Activated CD4-positive, alpha-beta T cell treated with anti-CD3 and anti-CD28 coated beads, Interleukin-2, amount 10 ng/mL, durations not matched to agents 24 days and 14 days (primary cell): ENCODE measurements at regions not wholly inside any gene's neighbourhood (a gene's known extent, or its start where the extent isn't known, plus 50 kb on each side); places are given as distances from the start of the nearest gene placed in this dataset.
A peak's percentile ranks its signal among the peaks of the same experiment; 100 is the strongest.

Experiments
- DNase-seq: peaks from one replicate; pipeline ENCODE4 v3.0.0; 2022
- H3K27ac Mint-ChIP-seq: one replicate; pipeline ENCODE4 v1.8.0; 2022; ENCODE audit warnings: mild to moderate bottlenecking, mixed read lengths
- H3K27me3 Mint-ChIP-seq: one replicate; pipeline ENCODE4 v1.8.0; 2022; ENCODE audit warnings: mixed read lengths
- H3K36me3 Mint-ChIP-seq: one replicate; pipeline ENCODE4 v1.8.0; 2022; ENCODE audit warnings: low read depth, mild to moderate bottlenecking, mixed read lengths
- H3K4me1 Mint-ChIP-seq: one replicate; pipeline ENCODE4 v1.8.0; 2021; ENCODE audit warnings: mixed read lengths
- H3K4me3 Mint-ChIP-seq: one replicate; pipeline ENCODE4 v1.8.0; 2022; ENCODE audit warnings: mild to moderate bottlenecking, moderate library complexity, mixed read lengths
- H3K9me3 Mint-ChIP-seq: one replicate; pipeline ENCODE4 v1.8.0; 2021; ENCODE audit warnings: mixed read lengths
- intact Hi-C: fragments of 100-400 bp; cut with micrococcal nuclease; formaldehyde crosslinking; loops from one replicate; pipeline ENCODE4 v1.15.1; 2023

- Mint-ChIP-seq H3K27me3 (peaks cover 5% of the 10 kb centered on the region), H3K4me1 (no peaks in the 10 kb centered on the region), H3K9me3 (no peaks in the 10 kb centered on the region), H3K4me3 (no peak overlapping the region), H3K27ac (no peak overlapping the region), H3K36me3 (no peaks in the 10 kb centered on the region)
- intact Hi-C loops = no loop called here
- DNase-seq = no peak
These were observed 155.4 kb downstream of the TMX1 start for GRCh38 chr14:51395361-51395849.

GRCh38 chr14:51396222-51396815, 156.3 kb downstream of the TMX1 start:
- intact Hi-C loops = no loop called here
- Mint-ChIP-seq H3K4me3 (no peak overlapping the region), H3K27ac (no peak overlapping the region), H3K36me3 (no peaks in the 10 kb centered on the region), H3K9me3 (no peaks in the 10 kb centered on the region), H3K27me3 (peaks cover 8% of the 10 kb centered on the region), H3K4me1 (no peaks in the 10 kb centered on the region)
- no peak for DNase-seq

GRCh38 chr14:51398898-51399297, 158.9 kb downstream of the TMX1 start:
- Mint-ChIP-seq H3K27ac (no peak overlapping the region), H3K4me3 (no peak overlapping the region), H3K4me1 (no peaks in the 10 kb centered on the region), H3K9me3 (no peaks in the 10 kb centered on the region), H3K36me3 (no peaks in the 10 kb centered on the region), H3K27me3 (peaks cover 12% of the 10 kb centered on the region)
- intact Hi-C loops = no loop called here
- DNase-seq = no peak

GRCh38 chr14:51400139-51400538, 160.1 kb downstream of the TMX1 start:
- H3K27ac Mint-ChIP-seq = no peak overlapping the region
- H3K36me3 Mint-ChIP-seq = no peaks in the 10 kb centered on the region
- DNase-seq = no peak
- intact Hi-C loops = no loop called here
- no peaks in the 10 kb centered on the region for H3K9me3 Mint-ChIP-seq
- no peaks in the 10 kb centered on the region for H3K4me1 Mint-ChIP-seq
- H3K27me3 Mint-ChIP-seq = peaks cover 16% of the 10 kb centered on the region
- no peak overlapping the region for H3K4me3 Mint-ChIP-seq

GRCh38 chr14:51401272-51401671, 161.2 kb downstream of the TMX1 start:
- H3K36me3 Mint-ChIP-seq = no peaks in the 10 kb centered on the region
- no peak overlapping the region for H3K4me3 Mint-ChIP-seq
- no peaks in the 10 kb centered on the region for H3K4me1 Mint-ChIP-seq
- H3K27me3 Mint-ChIP-seq = peaks cover 22% of the 10 kb centered on the region
- no peak for DNase-seq
- no peaks in the 10 kb centered on the region for H3K9me3 Mint-ChIP-seq
- intact Hi-C loops = no loop called here
- no peak overlapping the region for H3K27ac Mint-ChIP-seq

GRCh38 chr14:51401756-51402155, 161.7 kb downstream of the TMX1 start:
- Mint-ChIP-seq H3K27me3 (peaks cover 23% of the 10 kb centered on the region), H3K36me3 (no peaks in the 10 kb centered on the region), H3K27ac (no peak overlapping the region), H3K4me3 (no peak overlapping the region), H3K9me3 (no peaks in the 10 kb centered on the region), H3K4me1 (no peaks in the 10 kb centered on the region)
- intact Hi-C loops = no loop called here
- DNase-seq = no peak

GRCh38 chr14:51410897-51411296, 170.8 kb downstream of the TMX1 start:
- no peaks in the 10 kb centered on the region for H3K4me1 Mint-ChIP-seq
- intact Hi-C loops = no loop called here

GRCh38 chr14:51419685-51420084, 179.6 kb downstream of the TMX1 start:
- Mint-ChIP-seq H3K27me3 (peaks cover 2% of the 10 kb centered on the region), H3K9me3 (peaks cover 25% of the 10 kb centered on the region), H3K4me3 (no peak overlapping the region), H3K27ac (peak overlapping the region; percentile 70), H3K4me1 (peaks cover 5% of the 10 kb centered on the region), H3K36me3 (peaks cover 2% of the 10 kb centered on the region)
- intact Hi-C loops = no loop called here
- DNase-seq = peak; percentile 74

More at GRCh38 chr14:51410897-51411296, 170.8 kb downstream of the TMX1 start:
- Mint-ChIP-seq H3K4me3 (no peak overlapping the region), H3K27ac (no peak overlapping the region), H3K27me3 (peaks cover 5% of the 10 kb centered on the region), H3K36me3 (no peaks in the 10 kb centered on the region), H3K9me3 (peaks cover 4% of the 10 kb centered on the region)
- DNase-seq = no peak

- Mint-ChIP-seq H3K4me1 (peaks cover 5% of the 10 kb centered on the region), H3K4me3 (no peak overlapping the region), H3K27ac (no peak overlapping the region), H3K36me3 (peaks cover 2% of the 10 kb centered on the region), H3K9me3 (peaks cover 13% of the 10 kb centered on the region), H3K27me3 (peaks cover 2% of the 10 kb centered on the region)
- no peak for DNase-seq
- intact Hi-C loops = no loop called here
These were observed 182.7 kb downstream of the TMX1 start for GRCh38 chr14:51422704-51423103.

- Mint-ChIP-seq H3K36me3 (peaks cover 2% of the 10 kb centered on the region), H3K9me3 (peaks cover 13% of the 10 kb centered on the region), H3K4me1 (peaks cover 5% of the 10 kb centered on the region), H3K27me3 (peaks cover 4% of the 10 kb centered on the region), H3K4me3 (no peak overlapping the region), H3K27ac (no peak overlapping the region)
- no peak for DNase-seq
- intact Hi-C loops = no loop called here
These were observed 184.0 kb downstream of the TMX1 start for GRCh38 chr14:51424041-51424440.

- no peak for DNase-seq
- Mint-ChIP-seq H3K27me3 (peaks cover 4% of the 10 kb centered on the region), H3K4me1 (peaks cover 5% of the 10 kb centered on the region), H3K27ac (no peak overlapping the region), H3K4me3 (no peak overlapping the region), H3K9me3 (peaks cover 13% of the 10 kb centered on the region), H3K36me3 (peaks cover 2% of the 10 kb centered on the region)
- intact Hi-C loops = no loop called here
These were observed 184.7 kb downstream of the TMX1 start for GRCh38 chr14:51424561-51425251.

GRCh38 chr14:51428981-51429380, 188.9 kb downstream of the TMX1 start:
- H3K27ac Mint-ChIP-seq = no peak overlapping the region
- H3K4me3 Mint-ChIP-seq = no peak overlapping the region
- peaks cover 9% of the 10 kb centered on the region for H3K27me3 Mint-ChIP-seq
- no peak for DNase-seq
- no peaks in the 10 kb centered on the region for H3K36me3 Mint-ChIP-seq
- intact Hi-C loops = no loop called here
- no peaks in the 10 kb centered on the region for H3K4me1 Mint-ChIP-seq
- H3K9me3 Mint-ChIP-seq = no peaks in the 10 kb centered on the region

- no peak for DNase-seq
- intact Hi-C loops = no loop called here
- Mint-ChIP-seq H3K4me3 (no peak overlapping the region), H3K4me1 (no peaks in the 10 kb centered on the region), H3K27me3 (peaks cover 12% of the 10 kb centered on the region), H3K27ac (no peak overlapping the region), H3K36me3 (no peaks in the 10 kb centered on the region), H3K9me3 (no peaks in the 10 kb centered on the region)
These were observed 190.0 kb downstream of the TMX1 start for GRCh38 chr14:51430079-51430478.

- no peak overlapping the region for H3K27ac Mint-ChIP-seq
- no peaks in the 10 kb centered on the region for H3K4me1 Mint-ChIP-seq
- no peak for DNase-seq
- H3K27me3 Mint-ChIP-seq = peaks cover 12% of the 10 kb centered on the region
- intact Hi-C loops = no loop called here
- no peak overlapping the region for H3K4me3 Mint-ChIP-seq
- no peaks in the 10 kb centered on the region for H3K36me3 Mint-ChIP-seq
- H3K9me3 Mint-ChIP-seq = no peaks in the 10 kb centered on the region
These were observed 190.6 kb downstream of the TMX1 start for GRCh38 chr14:51430633-51431032.
